Pons (tissue), 1 donor: ENCODE measurements at regions not wholly inside any gene's neighbourhood (a gene's known extent, or its start where the extent isn't known, plus 50 kb on each side); places are given as distances from the start of the nearest gene placed in this dataset.

Source experiments
- DNase-seq: peaks from one replicate; pipeline ENCODE4 v3.0.0-alpha.2; 2016; ENCODE audit warnings: low spot score

GRCh38 chr3:116767726-116768125, 58.1 kb downstream of the TUSC7 start:
- no peak for DNase-seq

- DNase-seq, result peak; percentile 92
Observed at GRCh38 chr3:116770815-116771450, 61.4 kb downstream of the TUSC7 start.

GRCh38 chr3:116776880-116777785, 67.6 kb downstream of the TUSC7 start:
- no peak for DNase-seq

GRCh38 chr3:116785226-116785625, 75.6 kb downstream of the TUSC7 start:
- DNase-seq, result no peak

- no peak for DNase-seq
Observed at GRCh38 chr3:116802651-116803050, 93.1 kb downstream of the TUSC7 start.

GRCh38 chr3:116806351-116806750, 96.8 kb downstream of the TUSC7 start:
- no peak for DNase-seq

- DNase-seq, result no peak
Observed at GRCh38 chr3:116808725-116809124, 99.1 kb downstream of the TUSC7 start.

GRCh38 chr3:116809208-116809607, 99.6 kb downstream of the TUSC7 start:
- DNase-seq, result peak; percentile 14

GRCh38 chr3:116811754-116812153, 102.2 kb downstream of the TUSC7 start:
- no peak for DNase-seq

GRCh38 chr3:116812949-116813348, 103.4 kb downstream of the TUSC7 start:
- no peak for DNase-seq

GRCh38 chr3:116815321-116815720, 105.7 kb downstream of the TUSC7 start:
- DNase-seq, result peak; percentile 11

- DNase-seq, result peak; percentile 28
Observed at GRCh38 chr3:116815831-116816588, 106.4 kb downstream of the TUSC7 start.

GRCh38 chr3:116821371-116821770, 111.8 kb downstream of the TUSC7 start:
- peak; percentile 14 for DNase-seq

GRCh38 chr3:116824208-116824607, 114.6 kb downstream of the TUSC7 start:
- no peak for DNase-seq

GRCh38 chr3:116833202-116833601, 123.6 kb downstream of the TUSC7 start:
- DNase-seq, result no peak

- no peak for DNase-seq
Observed at GRCh38 chr3:116834816-116835215, 125.2 kb downstream of the TUSC7 start.

- no peak for DNase-seq
Observed at GRCh38 chr3:116835658-116836057, 126.1 kb downstream of the TUSC7 start.

- DNase-seq, result no peak
Observed at GRCh38 chr3:116836286-116836685, 126.7 kb downstream of the TUSC7 start.

- no peak for DNase-seq
Observed at GRCh38 chr3:116837483-116837882, 127.9 kb downstream of the TUSC7 start.

GRCh38 chr3:116841003-116841735, 131.6 kb downstream of the TUSC7 start:
- DNase-seq, result no peak

- no peak for DNase-seq
Observed at GRCh38 chr3:116842254-116842957, 132.8 kb downstream of the TUSC7 start.
